ENCODE measurements at regions not wholly inside any gene's neighbourhood (a gene's known extent, or its start where the extent isn't known, plus 50 kb on each side); places are given as distances from the start of the nearest gene placed in this dataset.
"Not testable (repeated sequence)": the region's sequence is repeated elsewhere in the genome, so short reads cannot be mapped to it uniquely, and the experiment has no call there.

DNA sequence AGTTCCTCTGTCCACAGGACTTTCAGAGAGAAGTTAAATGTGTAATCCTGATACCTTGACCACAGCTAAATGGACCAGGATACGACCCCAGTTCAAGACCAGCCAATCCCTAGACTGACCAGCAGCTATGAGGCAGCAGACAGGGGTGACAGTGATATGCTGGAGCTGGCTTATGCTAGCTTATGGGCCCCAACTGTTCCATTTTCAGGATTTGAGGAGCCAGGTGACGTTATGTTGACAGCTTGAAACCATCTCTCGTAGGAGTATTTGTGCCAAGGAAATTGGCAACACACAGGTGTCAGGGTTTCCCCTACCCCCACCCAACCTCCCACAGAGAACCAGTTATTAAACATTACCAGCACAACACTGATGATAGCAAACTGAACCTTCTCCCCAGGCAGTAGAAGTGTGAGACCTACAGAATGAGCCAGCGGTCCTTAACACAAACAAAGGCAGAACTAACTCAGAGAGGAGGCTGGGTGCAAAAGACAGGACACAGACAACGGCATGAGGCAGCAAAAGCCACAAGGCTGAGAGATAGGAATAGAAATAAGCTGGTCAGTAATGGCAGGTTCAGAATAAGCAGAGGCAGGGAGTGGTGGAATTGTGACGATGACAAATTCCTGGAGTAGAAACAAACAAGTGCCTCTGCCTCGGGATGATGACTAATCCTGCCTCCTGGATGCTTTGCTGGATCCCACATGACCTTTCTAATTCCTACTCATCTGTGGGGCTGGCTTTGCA lies 85.6 kb upstream of the CPEB2 start:
- DNase-seq (ENCODE audit: low read depth) = peak; percentile 62

DNA sequence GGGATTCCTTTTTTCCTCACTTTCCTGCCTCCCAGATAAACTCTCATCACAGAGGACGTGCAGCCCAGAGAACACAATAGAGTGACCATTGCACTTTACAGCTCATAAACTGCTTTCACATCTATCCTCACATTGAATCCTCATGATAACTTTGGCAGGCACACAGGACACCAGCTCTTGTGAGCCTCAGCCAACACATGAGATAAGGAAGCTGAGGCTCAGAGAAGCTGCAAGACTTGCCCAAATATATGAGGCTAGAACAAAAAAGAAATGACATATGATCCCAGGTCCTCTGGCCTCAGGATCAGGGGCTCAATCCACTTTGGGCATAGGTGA lies 85.0 kb upstream of the CPEB2 start:
- DNase-seq (ENCODE audit: low read depth) = no peak

DNA sequence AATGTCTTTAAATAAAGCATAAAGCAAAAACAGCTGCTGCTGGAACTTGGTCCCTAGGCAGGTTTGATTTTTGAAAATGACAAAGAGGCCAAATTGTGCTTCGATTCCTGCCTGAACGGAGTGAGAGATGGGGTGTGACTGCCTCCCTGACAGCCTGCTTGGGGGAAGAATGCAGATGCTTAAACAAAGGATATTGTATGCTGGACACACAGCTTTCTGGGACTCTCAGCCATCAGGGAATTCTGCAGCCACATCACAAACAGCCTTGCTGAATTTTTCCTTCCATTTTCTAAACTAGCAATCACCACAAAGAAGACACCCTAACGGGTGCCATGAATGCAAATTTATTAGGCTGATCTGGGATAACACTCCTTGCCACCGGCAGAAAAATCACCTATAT lies 83.9 kb upstream of the CPEB2 start:
- DNase-seq (ENCODE audit: low read depth) = no peak

DNA sequence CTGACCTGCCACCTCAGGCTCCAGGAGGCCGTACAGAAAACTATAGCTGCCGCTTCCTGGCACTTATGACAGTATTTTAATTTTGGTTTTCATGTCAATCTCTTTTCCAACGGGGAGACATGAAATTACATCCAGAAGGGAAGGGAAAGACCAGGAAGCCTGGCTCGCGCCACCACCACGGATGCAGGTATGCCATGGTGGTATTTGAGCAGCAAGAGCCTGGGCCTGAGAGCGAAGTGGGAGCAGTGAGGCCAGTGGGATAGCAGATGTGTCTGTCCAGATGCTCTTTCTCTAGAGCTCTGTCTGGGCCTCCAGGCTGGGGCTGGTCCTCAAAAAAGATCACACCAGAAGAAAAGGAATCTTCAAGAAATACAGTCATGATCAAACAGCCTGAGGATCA lies 82.5 kb upstream of the CPEB2 start:
- no peak for DNase-seq (ENCODE audit: low read depth)

DNA sequence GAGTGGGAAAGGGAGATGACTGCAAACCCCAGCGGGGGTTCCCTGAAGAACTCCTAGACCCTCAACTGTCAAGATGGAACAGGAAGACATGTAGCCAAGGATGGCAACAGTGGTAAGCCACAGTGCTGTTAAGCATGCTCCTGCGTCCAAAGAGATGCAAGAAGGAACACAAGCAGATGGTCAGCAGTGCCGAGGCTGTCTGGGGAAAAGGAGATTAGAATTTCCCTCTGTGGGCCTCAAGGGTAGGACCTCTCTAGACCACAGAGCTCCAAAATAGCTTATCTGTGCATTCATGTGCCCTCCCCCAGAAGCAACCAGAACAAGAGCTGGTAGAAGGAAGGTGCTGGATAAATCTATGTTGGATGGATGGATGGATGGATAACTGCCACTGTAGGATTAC lies 82.0 kb upstream of the CPEB2 start:
- DNase-seq (ENCODE audit: low read depth) = no peak

DNA sequence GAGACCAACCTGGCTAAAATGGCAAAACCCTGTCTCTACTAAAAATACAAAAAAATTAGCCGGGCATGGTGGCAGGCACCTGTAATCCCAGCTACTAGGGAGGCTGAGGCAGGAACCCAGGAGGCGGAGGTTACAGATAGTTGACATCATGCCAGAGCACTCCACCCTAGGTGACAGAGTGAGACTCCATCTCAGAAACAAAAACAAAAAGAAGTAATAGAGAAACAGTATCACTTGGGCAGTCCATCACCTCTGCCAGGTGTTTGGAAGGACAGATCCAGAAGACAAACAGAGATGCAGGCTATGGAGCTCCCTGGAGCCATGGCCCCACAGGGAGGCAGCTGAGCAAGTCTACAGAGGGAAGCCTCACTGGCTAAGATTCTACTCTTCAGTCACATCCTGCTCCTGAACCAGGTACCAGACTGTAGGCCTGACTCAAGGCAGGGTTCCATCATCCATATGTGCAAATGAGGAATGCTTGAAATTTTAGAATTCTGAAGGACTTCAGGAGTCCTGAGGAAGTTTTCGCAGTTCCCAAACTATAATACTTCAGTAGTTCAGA lies 81.4 kb upstream of the CPEB2 start:
- DNase-seq (ENCODE audit: low read depth) = no peak

DNA sequence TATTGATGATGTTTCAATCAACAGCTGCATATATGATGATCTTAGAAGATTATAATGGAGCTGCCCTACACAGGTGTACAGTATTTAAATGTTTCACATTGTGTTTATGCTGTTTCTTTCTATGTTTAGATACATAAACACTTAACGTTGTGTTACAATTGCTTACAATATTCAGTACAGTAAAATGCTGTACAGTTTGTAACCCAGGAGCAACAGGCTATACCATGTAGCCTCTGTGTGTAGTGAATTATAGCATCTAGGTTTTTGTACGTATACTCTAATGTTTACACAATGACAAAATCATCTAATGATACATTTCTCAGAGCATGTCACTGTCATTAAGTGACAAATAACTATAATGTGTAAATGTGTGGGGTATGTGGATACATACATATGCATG lies 80.5 kb upstream of the CPEB2 start:
- DNase-seq (ENCODE audit: low read depth) = not testable (repeated sequence)

DNA sequence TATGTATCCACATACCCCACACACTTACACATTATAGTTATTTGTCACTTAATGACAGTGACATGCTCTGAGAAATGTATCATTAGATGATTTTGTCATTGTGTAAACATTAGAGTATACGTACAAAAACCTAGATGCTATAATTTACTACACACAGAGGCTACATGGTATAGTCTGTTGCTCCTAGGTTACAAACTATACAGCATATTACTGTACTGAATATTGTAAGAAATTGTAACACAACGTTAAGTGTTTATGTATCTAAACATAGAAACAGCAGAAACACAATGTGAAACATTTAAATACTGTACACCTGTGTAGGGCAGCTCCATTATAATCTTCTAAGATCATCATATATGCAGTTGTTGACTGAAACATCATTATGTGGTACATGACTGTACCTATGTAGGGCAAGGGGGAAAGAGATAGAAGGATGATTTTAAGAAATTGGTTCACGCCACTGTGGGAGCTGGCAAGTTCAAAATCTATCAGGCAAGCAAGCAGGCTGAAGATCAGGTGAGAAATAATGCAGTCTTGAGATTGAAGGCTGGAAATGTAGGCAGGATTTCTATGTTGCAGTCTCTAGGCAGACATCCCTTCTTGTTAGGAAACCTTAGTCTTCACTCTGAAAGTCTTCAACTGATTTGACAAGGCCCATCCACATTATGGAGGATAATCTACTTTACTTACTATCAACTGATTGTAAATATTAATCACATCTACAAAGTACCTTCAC lies 78.0 kb upstream of the CPEB2 start:
- no peak for DNase-seq (ENCODE audit: low read depth)

DNA sequence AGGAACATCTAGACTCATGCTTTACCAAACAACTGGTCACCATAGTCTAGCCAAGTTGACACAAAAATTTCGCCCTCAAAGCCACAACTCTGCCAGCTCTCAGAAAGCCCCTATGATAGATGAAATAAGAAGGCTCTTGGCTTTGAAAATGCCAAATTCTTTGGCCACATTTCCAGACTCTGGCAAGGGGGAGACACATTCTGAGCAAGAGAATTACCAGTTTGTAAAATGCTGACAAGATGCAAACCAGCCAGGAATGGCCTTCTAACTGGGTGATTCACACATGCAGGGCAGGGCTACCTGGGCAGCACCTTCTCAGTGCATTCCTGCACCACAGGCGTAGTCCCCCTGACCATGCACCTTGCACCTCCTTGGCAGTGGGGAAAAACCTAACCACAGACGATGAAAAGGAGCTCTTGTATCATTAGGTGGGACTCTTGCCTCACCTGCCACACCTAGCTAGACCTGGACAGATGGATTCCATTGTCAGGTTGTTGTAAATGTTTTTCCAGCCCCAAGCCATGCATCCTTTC lies 77.4 kb upstream of the CPEB2 start:
- DNase-seq (ENCODE audit: low read depth) = no peak

DNA sequence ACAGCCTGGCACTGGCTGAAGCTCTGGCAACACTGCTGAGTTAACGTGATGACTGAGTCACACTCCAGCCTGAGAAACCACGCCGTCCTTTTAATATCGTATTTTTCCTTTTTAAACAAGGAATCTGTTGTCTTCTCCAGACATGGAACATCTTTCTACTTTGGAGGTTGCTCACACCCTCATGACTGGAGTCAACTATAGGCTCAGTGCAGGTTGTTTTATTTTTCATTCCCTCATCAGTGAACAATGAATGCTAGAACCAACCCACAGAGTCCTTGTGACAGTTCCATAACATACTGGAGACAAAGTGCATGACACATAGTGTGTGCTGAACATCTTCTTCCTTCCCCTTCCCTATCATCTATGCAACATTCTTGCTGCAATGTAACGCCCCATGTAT lies 76.8 kb upstream of the CPEB2 start:
- no peak for DNase-seq (ENCODE audit: low read depth)

DNA sequence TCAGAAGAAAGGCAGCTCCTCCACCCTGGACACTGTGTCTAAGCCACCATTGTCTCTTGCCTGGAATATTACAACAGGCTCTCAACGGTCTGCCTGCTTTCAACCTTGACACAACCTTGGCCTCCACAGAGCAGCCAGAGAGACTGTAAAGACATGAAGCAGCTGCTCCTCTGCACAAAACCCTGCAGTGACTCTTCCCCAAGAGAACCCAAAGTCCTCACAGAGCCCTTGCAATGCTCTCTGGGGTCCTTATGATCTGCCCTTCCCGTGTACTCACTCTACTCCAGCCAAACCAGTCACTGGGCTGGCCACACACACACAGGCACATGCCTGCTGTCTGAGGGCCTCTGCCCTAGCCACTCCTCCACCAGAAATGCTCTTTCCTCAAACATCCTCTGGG lies 75.9 kb upstream of the CPEB2 start:
- DNase-seq (ENCODE audit: low read depth) = no peak

DNA sequence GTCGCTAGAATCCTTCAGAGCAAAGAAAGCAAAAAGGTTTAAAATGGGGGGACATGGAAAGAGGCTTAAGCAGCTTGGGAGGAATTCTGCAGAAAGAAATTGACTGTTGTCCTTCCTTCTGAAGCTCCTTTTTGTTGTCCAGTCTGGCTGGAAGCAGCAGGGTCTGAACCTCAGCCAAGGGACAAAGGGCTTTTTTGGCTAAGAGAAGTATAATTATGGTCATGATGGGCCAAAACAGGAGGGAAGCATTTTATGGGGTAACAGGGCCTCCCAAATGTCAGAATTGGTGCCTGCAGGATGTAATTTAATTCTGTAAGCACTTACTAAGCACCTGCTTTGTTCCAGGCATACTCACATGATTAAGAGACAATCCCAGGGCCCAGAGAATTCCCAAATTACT lies 74.2 kb upstream of the CPEB2 start:
- DNase-seq (ENCODE audit: low read depth) = no peak

DNA sequence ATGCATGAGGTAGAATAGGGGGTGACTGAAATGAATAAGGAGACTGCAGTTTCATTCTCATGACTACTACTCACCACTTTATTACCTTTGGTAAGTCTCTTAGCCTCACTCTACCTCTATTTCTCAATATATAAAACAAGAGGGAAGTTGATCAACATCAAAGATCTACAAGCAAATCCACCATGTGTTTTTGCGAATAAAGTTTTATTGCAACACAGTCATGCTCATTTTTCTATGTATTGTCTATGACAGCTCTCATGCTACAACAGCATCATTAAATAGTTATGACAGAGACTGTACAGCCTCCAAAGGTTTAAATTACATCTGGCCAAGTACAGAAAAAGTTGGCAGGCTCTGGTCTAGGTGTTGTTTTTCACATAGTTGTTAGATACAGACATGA lies 72.6 kb upstream of the CPEB2 start:
- no peak for DNase-seq (ENCODE audit: low read depth)

DNA sequence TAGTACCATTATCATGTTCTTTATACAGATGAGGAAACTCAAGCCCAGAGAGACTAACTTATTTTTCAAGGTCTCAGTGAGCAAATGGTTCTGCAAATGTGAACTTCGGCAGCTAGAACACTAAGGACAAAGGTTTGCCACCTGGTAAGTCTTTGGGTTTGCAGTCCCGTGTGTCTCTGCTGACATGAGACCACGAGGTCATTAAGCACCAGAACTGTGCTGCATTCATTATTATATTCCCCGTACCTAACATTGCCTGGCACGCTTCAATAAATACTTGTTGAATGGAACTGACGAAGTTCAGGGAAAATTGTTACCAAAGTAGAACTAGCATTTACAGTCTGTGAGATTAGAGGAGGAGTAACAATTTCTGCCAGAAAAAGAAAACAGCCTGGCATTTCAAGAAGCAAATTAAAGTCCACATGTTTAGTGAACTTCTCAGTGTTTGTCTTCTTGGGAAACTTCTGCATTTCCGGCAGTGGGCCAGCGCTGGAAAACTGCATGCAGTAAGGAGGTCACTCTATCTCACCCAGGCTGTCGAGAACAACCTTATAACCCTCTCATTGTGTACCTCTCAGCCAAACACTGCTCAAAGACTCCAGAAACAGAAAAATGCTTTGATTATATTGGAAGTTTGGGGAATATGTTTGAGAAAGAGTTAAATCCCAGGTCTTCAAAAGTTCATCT lies 67.4 kb upstream of the CPEB2 start:
- no peak for DNase-seq (ENCODE audit: low read depth)

DNA sequence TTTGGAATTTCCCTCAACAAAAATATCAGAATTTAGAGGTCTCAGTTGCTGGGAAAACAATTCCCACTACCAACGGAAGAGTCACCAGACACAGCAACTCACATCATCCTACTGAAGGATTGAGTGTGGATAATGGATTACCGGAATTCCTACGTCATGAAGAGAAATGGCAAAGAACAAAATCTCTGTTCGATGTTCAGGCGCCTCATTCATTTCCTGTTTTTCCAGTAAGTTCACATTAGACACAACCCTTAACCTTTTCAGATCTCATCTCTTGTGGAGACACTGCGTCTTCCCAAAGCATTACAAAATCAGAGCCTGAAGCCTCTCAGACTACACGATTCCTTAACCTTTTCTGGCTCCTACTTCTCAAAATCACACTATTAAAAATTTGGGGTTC lies 58.5 kb upstream of the CPEB2 start:
- DNase-seq (ENCODE audit: low read depth) = no peak

DNA sequence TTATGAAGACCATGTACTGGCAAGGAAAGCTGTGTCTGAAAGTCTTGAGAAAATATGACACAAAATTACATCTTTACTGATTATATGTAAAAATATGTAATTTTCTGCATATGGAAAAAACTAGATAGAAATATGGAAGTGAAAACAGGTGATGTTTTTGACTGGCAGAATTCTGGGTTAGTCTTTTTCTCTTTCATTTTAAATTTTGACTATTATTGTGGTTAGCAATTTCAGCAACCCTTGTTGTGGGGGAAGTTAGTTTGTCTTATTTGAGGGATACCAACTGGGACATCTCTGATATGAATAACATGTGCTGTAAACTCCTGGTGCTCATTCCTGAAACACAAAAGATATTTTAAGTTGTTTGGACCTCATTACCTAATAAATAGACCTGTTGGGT lies 49.9 kb upstream of the CPEB2 start:
- no peak for DNase-seq (ENCODE audit: low read depth)
